HG03097 (cell line): ENCODE measurements at regions not wholly inside any gene's neighbourhood (a gene's known extent, or its start where the extent isn't known, plus 50 kb on each side); places are given as distances from the start of the nearest gene placed in this dataset.
"Not testable (repeated sequence)": the region's sequence is repeated elsewhere in the genome, so short reads cannot be mapped to it uniquely, and the experiment has no call there.

Source experiments
- ATAC-seq: cut with Tn5 transposase; IDR thresholded peaks from one replicate; pipeline ENCODE4 v1.9.1; 2021; ENCODE audit not compliant: unreplicated experiment, low FRiP score

GRCh38 chr21:23968722-23969647, 1638.3 kb downstream of the MRPL39 start:
- peak; percentile 95 for ATAC-seq

GRCh38 chr21:23968008-23968407, 1639.3 kb downstream of the MRPL39 start:
- no peak for ATAC-seq

- no peak for ATAC-seq
Measured at GRCh38 chr21:23963454-23963853, 1643.8 kb downstream of the MRPL39 start.

- ATAC-seq: no peak
Measured at GRCh38 chr21:23960769-23961168, 1646.5 kb downstream of the MRPL39 start.

GRCh38 chr21:23955135-23955843, 1652.0 kb downstream of the MRPL39 start:
- ATAC-seq: no peak

- ATAC-seq: no peak
Measured at GRCh38 chr21:23952269-23952668, 1655.0 kb downstream of the MRPL39 start.

- ATAC-seq: no peak
Measured at GRCh38 chr21:23951251-23951650, 1656.0 kb downstream of the MRPL39 start.

GRCh38 chr21:23950344-23950743, 1656.9 kb downstream of the MRPL39 start:
- no peak for ATAC-seq

- no peak for ATAC-seq
Measured at GRCh38 chr21:23949493-23949892, 1657.8 kb downstream of the MRPL39 start.

- ATAC-seq: no peak
Measured at GRCh38 chr21:23939369-23940065, 1667.8 kb downstream of the MRPL39 start.

GRCh38 chr21:23936991-23937390, 1670.3 kb downstream of the MRPL39 start:
- no peak for ATAC-seq

GRCh38 chr21:23936224-23936623, 1671.1 kb downstream of the MRPL39 start:
- ATAC-seq: no peak

- ATAC-seq: no peak
Measured at GRCh38 chr21:23930565-23930964, 1676.7 kb downstream of the MRPL39 start.

- not testable (repeated sequence) for ATAC-seq
Measured at GRCh38 chr21:23926430-23926829, 1680.9 kb downstream of the MRPL39 start.

- ATAC-seq: no peak
Measured at GRCh38 chr21:23921670-23922418, 1685.4 kb downstream of the MRPL39 start.

- no peak for ATAC-seq
Measured at GRCh38 chr21:23900727-23901126, 1706.6 kb downstream of the MRPL39 start.

- no peak for ATAC-seq
Measured at GRCh38 chr21:23899561-23899960, 1707.7 kb downstream of the MRPL39 start.

GRCh38 chr21:23890652-23891051, 1716.6 kb downstream of the MRPL39 start:
- no peak for ATAC-seq

- ATAC-seq: peak; percentile 92
Measured at GRCh38 chr21:23887725-23888306, 1719.5 kb downstream of the MRPL39 start.
